Keratinocyte (primary cell): ENCODE measurements at regions not wholly inside any gene's neighbourhood (a gene's known extent, or its start where the extent isn't known, plus 50 kb on each side); places are given as distances from the start of the nearest gene placed in this dataset.

Experiments
- DNase-seq: peaks from one replicate; pipeline ENCODE4 v3.0.0-alpha.2; 2011; ENCODE audit warnings: low read depth, missing footprints, low spot score
- FAIRE-seq: peaks from 2 replicates; lab custom pipeline; 2011; peaks lifted over from hg19 to GRCh38; lab: Jason Lieb, UNC
- H2AFZ ChIP-seq: 2 replicates; pipeline ENCODE4 v1.6.0; 2012; ENCODE audit warnings: low read length, control low read depth, inconsistent platforms; ENCODE audit not compliant: control insufficient read depth
- H3K27ac ChIP-seq: 2 replicates; pipeline ENCODE4 v1.5.1; 2011; ENCODE audit warnings: low read length; ENCODE audit not compliant: control insufficient read depth, insufficient read depth
- H3K27me3 ChIP-seq: 3 replicates; pipeline ENCODE4 v1.6.0; 2011; ENCODE audit warnings: low read length; ENCODE audit not compliant: control insufficient read depth, insufficient read depth; ENCODE audit errors: extremely low read depth
- H3K36me3 ChIP-seq, 2 experiments: 2 replicates in 1 of 2; 3 replicates in 1 of 2; pipeline ENCODE4 v1.5.1; 2011; ENCODE audit warnings: low read length in 2 of 2, mild to moderate bottlenecking in 1 of 2; ENCODE audit not compliant: control insufficient read depth in 2 of 2, insufficient read depth in 2 of 2; ENCODE audit errors: extremely low read depth in 1 of 2
- H3K4me1 ChIP-seq: 3 replicates; pipeline ENCODE4 v1.5.1; 2011; ENCODE audit warnings: low read length; ENCODE audit not compliant: control insufficient read depth, insufficient read depth; ENCODE audit errors: extremely low read depth
- H3K4me2 ChIP-seq: 3 replicates; pipeline ENCODE4 v1.6.0; 2011; ENCODE audit warnings: low read depth, low read length; ENCODE audit not compliant: control insufficient read depth, insufficient read depth; ENCODE audit errors: extremely low read depth
- H3K4me3 ChIP-seq, 3 experiments: fragments of 200-600 bp in 1 of 3; sonication (generic) in 1 of 3; 2 replicates in 2 of 3; 3 replicates in 1 of 3; pipeline ENCODE4 v1.5.1; 2011 to 2016; ENCODE audit warnings: low read length in 3 of 3, mild to moderate bottlenecking in 3 of 3, control low read depth in 2 of 3, inconsistent platforms in 1 of 3, low read depth in 1 of 3, mixed read lengths in 1 of 3, mixed run types in 1 of 3, moderate library complexity in 1 of 3; ENCODE audit not compliant: control insufficient read depth in 2 of 3, insufficient read depth in 2 of 3; ENCODE audit errors: extremely low read depth in 1 of 3
- H3K79me2 ChIP-seq: 2 replicates; pipeline ENCODE4 v1.6.0; 2012; ENCODE audit warnings: low read length; ENCODE audit not compliant: control insufficient read depth, insufficient read depth
- H3K9ac ChIP-seq: 3 replicates; pipeline ENCODE4 v1.6.0; 2011; ENCODE audit warnings: low read length; ENCODE audit not compliant: control insufficient read depth, insufficient read depth; ENCODE audit errors: extremely low read depth
- H3K9me1 ChIP-seq: 3 replicates; pipeline ENCODE4 v1.6.0; 2011; ENCODE audit warnings: low read length; ENCODE audit not compliant: control insufficient read depth, insufficient read depth; ENCODE audit errors: extremely low read depth
- H3K9me3 ChIP-seq: 2 replicates; pipeline ENCODE4 v1.5.1; 2012; ENCODE audit warnings: low read depth, low read length; ENCODE audit not compliant: control insufficient read depth
- H4K20me1 ChIP-seq: 3 replicates; pipeline ENCODE4 v1.6.0; 2011; ENCODE audit warnings: low read length; ENCODE audit not compliant: control insufficient read depth, insufficient read depth; ENCODE audit errors: extremely low read depth
- CTCF ChIP-seq, 3 experiments: IDR thresholded peaks in 1 of 3; conservative IDR thresholded peaks in 1 of 3; optimal IDR thresholded peaks in 1 of 3; 2 replicates in 2 of 3; 3 replicates in 1 of 3; pipeline versions ENCODE3 to v1.5.1; 2011; ENCODE audit warnings: low read length in 3 of 3, mild to moderate bottlenecking in 3 of 3, moderate library complexity in 2 of 3, control low read depth in 1 of 3, inconsistent platforms in 1 of 3; ENCODE audit not compliant: insufficient read depth in 2 of 3; ENCODE audit errors: extremely low read depth in 1 of 3
- EZH2 ChIP-seq: IDR thresholded peaks from one replicate; pipeline ENCODE4 v1.6.1; 2012; ENCODE audit warnings: inconsistent platforms, mild to moderate bottlenecking, low read length, moderate library complexity
- dilution Hi-C: fragments of 300-500 bp; cut with MboI; formaldehyde crosslinking; loops from one replicate; pipeline ENCODE4 v1.7.0; 2020; ENCODE audit warnings: low sequenced_read_pairs; ENCODE audit not compliant: extremely low pct_ligation_motif_present

GRCh38 chr14:71539650-71540285 is 392.5 kb upstream of the RGS6 start:
- Histone ChIP-seq H3K9ac (no peak overlapping the region), H3K27ac (no peak overlapping the region), H4K20me1 (no peaks in the 10 kb centered on the region), H3K4me3 (no peak overlapping the region), H3K4me2 (no peak overlapping the region), H3K79me2 (peaks cover 3% of the 10 kb centered on the region), H2AFZ (no peak overlapping the region), H3K9me1 (no peaks in the 10 kb centered on the region), H3K9me3 (no peaks in the 10 kb centered on the region), H3K4me1 (no peaks in the 10 kb centered on the region), H3K36me3 (no peaks in the 10 kb centered on the region), H3K27me3 (no peaks in the 10 kb centered on the region)
- dilution Hi-C loops: no loop called here
- FAIRE-seq (no peak), DNase-seq (no peak)
- TF ChIP-seq CTCF (optimal IDR thresholded peaks at IDR 0.05 in 1 of 3, IDR thresholded peaks at IDR 0.05 in 1 of 3, conservative IDR thresholded peaks at IDR 0.05 in 1 of 3; ENCODE audit: extremely low read depth in 1 of 3, insufficient read depth in 2 of 3, low read length in 3 of 3) (no peak), EZH2 (no peak)

GRCh38 chr14:71541271-71541670 is 391.0 kb upstream of the RGS6 start:
- no peaks in the 10 kb centered on the region for H3K4me1 ChIP-seq
- no peak overlapping the region for H3K27ac ChIP-seq
- no peaks in the 10 kb centered on the region for H3K9me1 ChIP-seq
- no peak overlapping the region for H2AFZ ChIP-seq
- no peaks in the 10 kb centered on the region for H4K20me1 ChIP-seq
- FAIRE-seq: no peak
- H3K4me3 ChIP-seq: no peak overlapping the region
- no peaks in the 10 kb centered on the region for H3K36me3 ChIP-seq
- H3K79me2 ChIP-seq: peaks cover 3% of the 10 kb centered on the region
- H3K27me3 ChIP-seq: no peaks in the 10 kb centered on the region
- dilution Hi-C loops: no loop called here
- H3K9ac ChIP-seq: no peak overlapping the region
- no peak for DNase-seq
- no peaks in the 10 kb centered on the region for H3K9me3 ChIP-seq
- TF ChIP-seq CTCF (optimal IDR thresholded peaks at IDR 0.05 in 1 of 3, IDR thresholded peaks at IDR 0.05 in 1 of 3, conservative IDR thresholded peaks at IDR 0.05 in 1 of 3; ENCODE audit: extremely low read depth in 1 of 3, insufficient read depth in 2 of 3, low read length in 3 of 3) (no peak), EZH2 (no peak)
- no peak overlapping the region for H3K4me2 ChIP-seq
